ENCODE measurements at regions not wholly inside any gene's neighbourhood (a gene's known extent, or its start where the extent isn't known, plus 50 kb on each side); places are given as distances from the start of the nearest gene placed in this dataset.
A peak's percentile ranks its signal among the peaks of the same experiment; 100 is the strongest.

- WGBS, 5 donors, result 85 to 93% (median 87%) methylated on average over 4 of the region's 4 CpGs
Observed at GRCh38 chr10:33939410-33939809, 604.9 kb upstream of the NRP1 start.

GRCh38 chr10:33938001-33938400 is 603.5 kb upstream of the NRP1 start:
- 39 to 57% (median 52%) methylated on average over 3 of the region's 3 CpGs for WGBS, 5 donors
- H3K9me3 ChIP-seq, result no peaks in the 10 kb centered on the region
- TF ChIP-seq CTCF (IDR thresholded peaks at IDR 0.05), result no peak
- no peak for TF ChIP-seq POLR2A (IDR thresholded peaks at IDR 0.05)
- no peak for TF ChIP-seq POLR2AphosphoS5 (IDR thresholded peaks at IDR 0.05)
- no peak for TF ChIP-seq EP300 (IDR thresholded peaks at IDR 0.05)
- H3K4me1 ChIP-seq, result no peaks in the 10 kb centered on the region
- no peak overlapping the region for H3K27ac ChIP-seq
- no peak overlapping the region for H3K4me3 ChIP-seq
- H3K27me3 ChIP-seq, result no peaks in the 10 kb centered on the region
- intact Hi-C loops (cut with DNase I; ENCODE audit: low total_unique reads), result no loop called here
- H3K36me3 ChIP-seq, result no peaks in the 10 kb centered on the region
- no peak for DNase-seq

More at GRCh38 chr10:33939410-33939809, 604.9 kb upstream of the NRP1 start:
- Histone ChIP-seq H3K27me3 (no peaks in the 10 kb centered on the region), H3K36me3 (no peaks in the 10 kb centered on the region), H3K9me3 (no peaks in the 10 kb centered on the region), H3K27ac (no peak overlapping the region), H3K4me3 (no peak overlapping the region), H3K4me1 (no peaks in the 10 kb centered on the region)
- TF ChIP-seq EP300 (IDR thresholded peaks at IDR 0.05) (no peak), POLR2A (IDR thresholded peaks at IDR 0.05) (no peak), CTCF (IDR thresholded peaks at IDR 0.05) (no peak), POLR2AphosphoS5 (IDR thresholded peaks at IDR 0.05) (no peak)
- intact Hi-C loops (cut with DNase I; ENCODE audit: low total_unique reads), result no loop called here
- no peak for DNase-seq

GRCh38 chr10:33937036-33937730 is 602.7 kb upstream of the NRP1 start:
- intact Hi-C loops (cut with DNase I; ENCODE audit: low total_unique reads), result no loop called here
- Histone ChIP-seq H3K27ac (no peak overlapping the region), H3K4me1 (no peaks in the 10 kb centered on the region), H3K27me3 (no peaks in the 10 kb centered on the region), H3K9me3 (no peaks in the 10 kb centered on the region), H3K4me3 (no peak overlapping the region), H3K36me3 (no peaks in the 10 kb centered on the region)
- no peak for TF ChIP-seq POLR2A (IDR thresholded peaks at IDR 0.05)
- TF ChIP-seq POLR2AphosphoS5 (IDR thresholded peaks at IDR 0.05), result no peak
- TF ChIP-seq CTCF (IDR thresholded peaks at IDR 0.05), result no peak
- no peak for TF ChIP-seq EP300 (IDR thresholded peaks at IDR 0.05)
- WGBS, 5 donors, result 67 to 76% (median 72%) methylated on average over 15 of the region's 15 CpGs
- DNase-seq, result peak in 1 of 2 donors; percentile 9

GRCh38 chr10:33935350-33935749 is 600.9 kb upstream of the NRP1 start:
- intact Hi-C loops (cut with DNase I; ENCODE audit: low total_unique reads), result no loop called here
- TF ChIP-seq POLR2AphosphoS5 (IDR thresholded peaks at IDR 0.05) (no peak), POLR2A (IDR thresholded peaks at IDR 0.05) (no peak), CTCF (IDR thresholded peaks at IDR 0.05) (no peak), EP300 (IDR thresholded peaks at IDR 0.05) (no peak)
- 65 to 83% (median 76%) methylated on average over 3 of the region's 3 CpGs for WGBS, 5 donors
- no peaks in the 10 kb centered on the region for H3K9me3 ChIP-seq
- H3K27ac ChIP-seq, result no peak overlapping the region
- no peaks in the 10 kb centered on the region for H3K36me3 ChIP-seq
- DNase-seq, result no peak
- H3K4me1 ChIP-seq, result no peaks in the 10 kb centered on the region
- no peaks in the 10 kb centered on the region for H3K27me3 ChIP-seq
- H3K4me3 ChIP-seq, result no peak overlapping the region

Data from stomach (tissue), 8 donors.